ENCODE measurements at regions not wholly inside any gene's neighbourhood (a gene's known extent, or its start where the extent isn't known, plus 50 kb on each side); places are given as distances from the start of the nearest gene placed in this dataset.

GRCh38 chr2:157197848-157198247 lies 59.7 kb upstream of the GALNT5 start:
- TF ChIP-seq PREB (CRISPR knock-in tag; IDR thresholded peaks at IDR 0.05; ENCODE audit: borderline replicate concordance) (no peak), USF1 (CRISPR knock-in tag; IDR thresholded peaks at IDR 0.05) (no peak), SP1 (CRISPR knock-in tag; conservative IDR thresholded peaks at IDR 0.05) (no peak), CTCF (IDR thresholded peaks at IDR 0.05) (no peak), RELA (CRISPR knock-in tag; IDR thresholded peaks at IDR 0.05; ENCODE audit: borderline replicate concordance) (no peak)
